ENCODE measurements at regions not wholly inside any gene's neighbourhood (a gene's known extent, or its start where the extent isn't known, plus 50 kb on each side); places are given as distances from the start of the nearest gene placed in this dataset.

- Histone ChIP-seq H3K27ac (ENCODE audit: insufficient read depth, low read length) (no peak overlapping the region), H3K4me3 (replicated peaks in 1 of 4; ENCODE audit: control extremely low read depth in 1 of 4, insufficient read depth in 1 of 4, low read depth in 3 of 4, low read length in 4 of 4) (no peak overlapping the region), H3K9me3 (ENCODE audit: control insufficient read depth, insufficient read depth, low read depth, low read length) (no peaks in the 10 kb centered on the region), H3K4me1 (ENCODE audit: control insufficient read depth, extremely low read depth, insufficient read depth, low read length) (no peaks in the 10 kb centered on the region), H3K4me2 (ENCODE audit: extremely low read depth, insufficient read depth, low read length) (no peak overlapping the region), H3K79me2 (ENCODE audit: control insufficient read depth, insufficient read depth, low read length) (no peaks in the 10 kb centered on the region), H4K20me1 (ENCODE audit: control insufficient read depth, extremely low read depth, insufficient read depth, low read length) (no peaks in the 10 kb centered on the region), H3K27me3 (ENCODE audit: control insufficient read depth, insufficient read depth, low read length) (no peaks in the 10 kb centered on the region), H3K36me3 (ENCODE audit: control insufficient read depth, insufficient read depth, low read length) (no peaks in the 10 kb centered on the region), H2AFZ (ENCODE audit: low read length) (no peak overlapping the region), H3K9ac (ENCODE audit: insufficient read depth, low read length) (no peak overlapping the region)
- TF ChIP-seq, protein P1, sequence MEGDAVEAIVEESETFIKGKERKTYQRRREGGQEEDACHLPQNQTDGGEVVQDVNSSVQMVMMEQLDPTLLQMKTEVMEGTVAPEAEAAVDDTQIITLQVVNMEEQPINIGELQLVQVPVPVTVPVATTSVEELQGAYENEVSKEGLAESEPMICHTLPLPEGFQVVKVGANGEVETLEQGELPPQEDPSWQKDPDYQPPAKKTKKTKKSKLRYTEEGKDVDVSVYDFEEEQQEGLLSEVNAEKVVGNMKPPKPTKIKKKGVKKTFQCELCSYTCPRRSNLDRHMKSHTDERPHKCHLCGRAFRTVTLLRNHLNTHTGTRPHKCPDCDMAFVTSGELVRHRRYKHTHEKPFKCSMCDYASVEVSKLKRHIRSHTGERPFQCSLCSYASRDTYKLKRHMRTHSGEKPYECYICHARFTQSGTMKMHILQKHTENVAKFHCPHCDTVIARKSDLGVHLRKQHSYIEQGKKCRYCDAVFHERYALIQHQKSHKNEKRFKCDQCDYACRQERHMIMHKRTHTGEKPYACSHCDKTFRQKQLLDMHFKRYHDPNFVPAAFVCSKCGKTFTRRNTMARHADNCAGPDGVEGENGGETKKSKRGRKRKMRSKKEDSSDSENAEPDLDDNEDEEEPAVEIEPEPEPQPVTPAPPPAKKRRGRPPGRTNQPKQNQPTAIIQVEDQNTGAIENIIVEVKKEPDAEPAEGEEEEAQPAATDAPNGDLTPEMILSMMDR (conservative IDR thresholded peaks at IDR 0.05 in 1 of 2, IDR thresholded peaks at IDR 0.05 in 1 of 2; ENCODE audit: low read depth in 1 of 2, low read length in 2 of 2) = no peak
- TF ChIP-seq EZH2 (IDR thresholded peaks at IDR 0.05; ENCODE audit: low read length, missing control alignments) = no peak
- DNase-seq (ENCODE audit: low read depth in 2 of 2) = peak in 1 of 2 donors; percentile 68
Observed at GRCh38 chr4:124530464-124531077, 182.0 kb downstream of the ANKRD50 start.

DNA sequence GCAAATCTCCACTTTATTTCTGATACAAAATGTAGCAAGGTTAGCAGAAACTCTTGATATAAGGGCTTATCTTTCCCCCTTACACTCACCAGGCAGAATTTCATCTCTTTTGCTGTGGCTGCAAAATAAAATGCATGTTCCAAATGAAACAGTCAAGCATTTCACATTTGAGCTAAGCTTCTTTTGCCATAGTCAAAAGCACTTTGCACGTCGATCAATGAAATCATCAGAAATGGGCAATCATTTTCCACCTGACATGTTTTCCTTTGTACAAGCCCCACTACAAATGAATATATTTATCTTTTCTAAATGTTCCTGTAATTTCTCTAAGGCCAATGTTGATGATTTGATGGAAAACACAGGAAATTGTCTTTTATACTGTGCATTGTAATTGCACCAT is 178.4 kb downstream of the ANKRD50 start:
- Histone ChIP-seq H3K27ac (ENCODE audit: insufficient read depth, low read length) (no peak overlapping the region), H4K20me1 (ENCODE audit: control insufficient read depth, extremely low read depth, insufficient read depth, low read length) (no peaks in the 10 kb centered on the region), H3K4me1 (ENCODE audit: control insufficient read depth, extremely low read depth, insufficient read depth, low read length) (no peaks in the 10 kb centered on the region), H3K36me3 (ENCODE audit: control insufficient read depth, insufficient read depth, low read length) (no peaks in the 10 kb centered on the region), H2AFZ (ENCODE audit: low read length) (no peak overlapping the region), H3K27me3 (ENCODE audit: control insufficient read depth, insufficient read depth, low read length) (no peaks in the 10 kb centered on the region), H3K9ac (ENCODE audit: insufficient read depth, low read length) (no peak overlapping the region), H3K4me2 (ENCODE audit: extremely low read depth, insufficient read depth, low read length) (no peak overlapping the region), H3K9me3 (ENCODE audit: control insufficient read depth, insufficient read depth, low read depth, low read length) (no peaks in the 10 kb centered on the region), H3K4me3 (replicated peaks in 1 of 4; ENCODE audit: control extremely low read depth in 1 of 4, insufficient read depth in 1 of 4, low read depth in 3 of 4, low read length in 4 of 4) (no peak overlapping the region), H3K79me2 (ENCODE audit: control insufficient read depth, insufficient read depth, low read length) (no peaks in the 10 kb centered on the region)
- DNase-seq (ENCODE audit: low read depth in 2 of 2) = no peak
- TF ChIP-seq, protein P1 (conservative IDR thresholded peaks at IDR 0.05 in 1 of 2, IDR thresholded peaks at IDR 0.05 in 1 of 2; ENCODE audit: low read depth in 1 of 2, low read length in 2 of 2) = no peak
- TF ChIP-seq EZH2 (IDR thresholded peaks at IDR 0.05; ENCODE audit: low read length, missing control alignments) = no peak

GRCh38 chr4:124535003-124535402 is 177.5 kb downstream of the ANKRD50 start:
- no peak overlapping the region for H3K9ac ChIP-seq (ENCODE audit: insufficient read depth, low read length)
- H3K36me3 ChIP-seq (ENCODE audit: control insufficient read depth, insufficient read depth, low read length) = no peaks in the 10 kb centered on the region
- H3K27ac ChIP-seq (ENCODE audit: insufficient read depth, low read length) = no peak overlapping the region
- H4K20me1 ChIP-seq (ENCODE audit: control insufficient read depth, extremely low read depth, insufficient read depth, low read length) = no peaks in the 10 kb centered on the region
- H3K4me2 ChIP-seq (ENCODE audit: extremely low read depth, insufficient read depth, low read length) = no peak overlapping the region
- DNase-seq (ENCODE audit: low read depth in 2 of 2) = no peak
- H3K4me3 ChIP-seq (replicated peaks in 1 of 4; ENCODE audit: control extremely low read depth in 1 of 4, insufficient read depth in 1 of 4, low read depth in 3 of 4, low read length in 4 of 4) = no peak overlapping the region
- no peaks in the 10 kb centered on the region for H3K27me3 ChIP-seq (ENCODE audit: control insufficient read depth, insufficient read depth, low read length)
- H2AFZ ChIP-seq (ENCODE audit: low read length) = no peak overlapping the region
- no peaks in the 10 kb centered on the region for H3K79me2 ChIP-seq (ENCODE audit: control insufficient read depth, insufficient read depth, low read length)
- no peaks in the 10 kb centered on the region for H3K4me1 ChIP-seq (ENCODE audit: control insufficient read depth, extremely low read depth, insufficient read depth, low read length)
- H3K9me3 ChIP-seq (ENCODE audit: control insufficient read depth, insufficient read depth, low read depth, low read length) = no peaks in the 10 kb centered on the region
- TF ChIP-seq EZH2 (IDR thresholded peaks at IDR 0.05; ENCODE audit: low read length, missing control alignments) = no peak
- TF ChIP-seq, protein P1 (conservative IDR thresholded peaks at IDR 0.05 in 1 of 2, IDR thresholded peaks at IDR 0.05 in 1 of 2; ENCODE audit: low read depth in 1 of 2, low read length in 2 of 2) = no peak

Measured in fibroblast of lung (primary cell).